Caco-2 (cell line): ENCODE measurements at regions not wholly inside any gene's neighbourhood (a gene's known extent, or its start where the extent isn't known, plus 50 kb on each side); places are given as distances from the start of the nearest gene placed in this dataset.

Source experiments
- BruUV-seq: library from RNA; stranded (reverse); fragments of 400-500 nt; replicated peaks from 2 replicates; lab custom pipeline; 2021; lab: Mats Ljungman, UMichigan
- CTCF ChIA-PET: fragments of 300-600 bp; sonication (Branson Sonifier 250); formaldehyde crosslinking; loops from one replicate; lab custom pipeline; 2022; ENCODE audit warnings: antibody characterized with exemption; lab: Charles Lee
- POLR2A ChIA-PET: fragments of 300-600 bp; sonication (Branson Sonifier 250); formaldehyde crosslinking; loops from one replicate; lab custom pipeline; 2022; ENCODE audit warnings: antibody characterized with exemption; lab: Charles Lee
- DNase-seq, 2 experiments: peaks; one replicate each; pipeline versions ENCODE4 v3.0.0 to v3.0.0-alpha.2; 2020 to 2022
- H3K27me3 ChIP-seq: replicated peaks from 2 replicates; pipeline ENCODE4 v1.6.0; 2011; ENCODE audit warnings: low read length; ENCODE audit not compliant: control insufficient read depth, insufficient read depth
- H3K36me3 ChIP-seq: 2 replicates; pipeline ENCODE4 v1.5.1; 2011; ENCODE audit warnings: low read length; ENCODE audit not compliant: control insufficient read depth, insufficient read depth
- H3K4me1 ChIP-seq: fragments of 250-450 bp; sonication (Bioruptor Pico); 2 replicates; pipeline ENCODE4 v1.5.1; 2020; ENCODE audit warnings: mild to moderate bottlenecking
- H3K4me3 ChIP-seq: 2 replicates; pipeline ENCODE4 v1.5.1; 2011; ENCODE audit warnings: low read depth, mild to moderate bottlenecking, control low read depth, low read length
- H3K9me3 ChIP-seq: fragments of 250-450 bp; sonication (Bioruptor Pico); 2 replicates; pipeline ENCODE4 v1.5.1; 2020; ENCODE audit warnings: mild to moderate bottlenecking, moderate library complexity
- H3K27ac Mint-ChIP-seq: one replicate; pipeline ENCODE4 v1.8.0; 2022; ENCODE audit warnings: mixed read lengths; ENCODE audit not compliant: unreplicated experiment
- H3K27me3 Mint-ChIP-seq: one replicate; pipeline ENCODE4 v1.8.0; 2022; ENCODE audit warnings: mixed read lengths; ENCODE audit not compliant: insufficient read depth, unreplicated experiment
- H3K36me3 Mint-ChIP-seq: one replicate; pipeline ENCODE4 v1.8.0; 2022; ENCODE audit warnings: mild to moderate bottlenecking, mixed read lengths; ENCODE audit not compliant: insufficient read depth, unreplicated experiment
- H3K4me1 Mint-ChIP-seq: one replicate; pipeline ENCODE4 v1.8.0; 2022; ENCODE audit warnings: low read depth, mixed read lengths; ENCODE audit not compliant: unreplicated experiment
- H3K4me3 Mint-ChIP-seq: one replicate; pipeline ENCODE4 v1.8.0; 2022; ENCODE audit warnings: mild to moderate bottlenecking, moderate library complexity, mixed read lengths; ENCODE audit not compliant: unreplicated experiment
- H3K9me3 Mint-ChIP-seq: one replicate; pipeline ENCODE4 v1.8.0; 2022; ENCODE audit warnings: mixed read lengths; ENCODE audit not compliant: unreplicated experiment
- intact Hi-C: fragments of 100-400 bp; cut with micrococcal nuclease; formaldehyde crosslinking; loops from one replicate; pipeline ENCODE4 v1.10.0; 2022; ENCODE audit not compliant: unreplicated experiment
- TF ChIP-seq, protein P1 (sequence below), 2 experiments: fragments of 200-600 bp in 1 of 2; IDR thresholded peaks; 1 replicate in 1 of 2; 2 replicates in 1 of 2; pipeline versions ENCODE4 v1.5.1 to v1.8.0; 2011 to 2022; ENCODE audit warnings: antibody characterized with exemption in 1 of 2, control low read depth in 1 of 2, inconsistent platforms in 1 of 2, low read depth in 1 of 2, low read length in 1 of 2, mild to moderate bottlenecking in 1 of 2, moderate library complexity in 1 of 2; ENCODE audit not compliant: insufficient read depth in 1 of 2, severe bottlenecking in 1 of 2, unreplicated experiment in 1 of 2

DNA sequence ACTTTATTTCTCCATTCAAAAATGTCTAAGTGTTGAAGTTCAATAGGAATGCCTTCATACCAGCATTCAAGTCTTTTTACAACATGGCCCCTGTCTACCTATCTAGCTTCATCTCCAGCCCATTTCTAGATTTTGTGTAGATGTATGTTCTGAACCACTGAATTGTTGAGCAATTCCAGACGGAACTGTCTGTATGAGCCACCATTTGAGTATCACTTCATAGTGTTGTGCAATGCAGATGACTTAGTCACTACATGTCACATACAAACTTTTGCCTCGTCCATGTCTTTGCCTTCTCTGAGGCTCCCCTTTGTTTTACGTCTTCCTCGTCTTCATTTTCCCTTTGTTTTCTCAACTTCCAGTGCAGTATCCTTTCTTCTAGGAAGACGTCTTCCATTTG is 118.1 kb downstream of the INHBA start:
- CTCF ChIA-PET = no interaction called here
- no peak for DNase-seq
- Mint-ChIP-seq H3K27me3 (peaks cover 2% of the 10 kb centered on the region), H3K27ac (no peak overlapping the region), H3K4me1 (no peaks in the 10 kb centered on the region), H3K9me3 (no peaks in the 10 kb centered on the region), H3K4me3 (no peak overlapping the region), H3K36me3 (no peaks in the 10 kb centered on the region)
- Histone ChIP-seq H3K36me3 (no peaks in the 10 kb centered on the region), H3K4me3 (no peak overlapping the region), H3K9me3 (no peaks in the 10 kb centered on the region), H3K4me1 (no peaks in the 10 kb centered on the region), H3K27me3 (no peaks in the 10 kb centered on the region)
- TF ChIP-seq, protein P1, sequence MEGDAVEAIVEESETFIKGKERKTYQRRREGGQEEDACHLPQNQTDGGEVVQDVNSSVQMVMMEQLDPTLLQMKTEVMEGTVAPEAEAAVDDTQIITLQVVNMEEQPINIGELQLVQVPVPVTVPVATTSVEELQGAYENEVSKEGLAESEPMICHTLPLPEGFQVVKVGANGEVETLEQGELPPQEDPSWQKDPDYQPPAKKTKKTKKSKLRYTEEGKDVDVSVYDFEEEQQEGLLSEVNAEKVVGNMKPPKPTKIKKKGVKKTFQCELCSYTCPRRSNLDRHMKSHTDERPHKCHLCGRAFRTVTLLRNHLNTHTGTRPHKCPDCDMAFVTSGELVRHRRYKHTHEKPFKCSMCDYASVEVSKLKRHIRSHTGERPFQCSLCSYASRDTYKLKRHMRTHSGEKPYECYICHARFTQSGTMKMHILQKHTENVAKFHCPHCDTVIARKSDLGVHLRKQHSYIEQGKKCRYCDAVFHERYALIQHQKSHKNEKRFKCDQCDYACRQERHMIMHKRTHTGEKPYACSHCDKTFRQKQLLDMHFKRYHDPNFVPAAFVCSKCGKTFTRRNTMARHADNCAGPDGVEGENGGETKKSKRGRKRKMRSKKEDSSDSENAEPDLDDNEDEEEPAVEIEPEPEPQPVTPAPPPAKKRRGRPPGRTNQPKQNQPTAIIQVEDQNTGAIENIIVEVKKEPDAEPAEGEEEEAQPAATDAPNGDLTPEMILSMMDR (IDR thresholded peaks at IDR 0.05; ENCODE audit: insufficient read depth in 1 of 2, low read depth in 1 of 2, low read length in 1 of 2, severe bottlenecking in 1 of 2, unreplicated experiment in 1 of 2) = no peak
- POLR2A ChIA-PET = no interaction called here
- intact Hi-C loops = no loop called here
- BruUV-seq = no TSS peak

DNA sequence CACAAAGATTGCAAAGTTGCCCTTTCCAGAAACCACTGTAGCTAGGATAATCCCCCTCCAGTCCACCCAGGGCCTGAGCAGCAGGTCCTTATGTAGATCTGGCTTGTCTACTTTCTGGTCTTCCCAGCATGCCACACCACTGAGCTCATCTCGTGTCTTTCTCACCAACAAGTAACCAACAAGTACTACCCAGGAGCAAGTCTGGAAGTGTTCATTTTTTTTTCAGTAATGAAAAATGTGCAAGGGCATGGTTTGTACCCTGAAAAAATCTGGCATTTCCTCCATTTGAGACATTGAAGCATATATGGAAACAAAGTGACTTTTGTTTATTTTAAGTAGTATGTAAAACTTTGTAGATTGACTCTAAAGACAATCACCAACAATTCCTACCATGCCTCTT is 120.8 kb downstream of the INHBA start:
- Mint-ChIP-seq H3K9me3 (no peaks in the 10 kb centered on the region), H3K4me3 (no peak overlapping the region), H3K27ac (no peak overlapping the region), H3K27me3 (no peaks in the 10 kb centered on the region), H3K4me1 (no peaks in the 10 kb centered on the region), H3K36me3 (no peaks in the 10 kb centered on the region)
- TF ChIP-seq, protein P1 (IDR thresholded peaks at IDR 0.05; ENCODE audit: insufficient read depth in 1 of 2, low read depth in 1 of 2, low read length in 1 of 2, severe bottlenecking in 1 of 2, unreplicated experiment in 1 of 2) = no peak
- no peaks in the 10 kb centered on the region for H3K36me3 ChIP-seq
- no peak overlapping the region for H3K4me3 ChIP-seq
- no peaks in the 10 kb centered on the region for H3K27me3 ChIP-seq
- intact Hi-C loops = no loop called here
- H3K4me1 ChIP-seq = no peaks in the 10 kb centered on the region
- no TSS peak for BruUV-seq
- POLR2A ChIA-PET = no interaction called here
- CTCF ChIA-PET = no interaction called here
- no peak for DNase-seq
- no peaks in the 10 kb centered on the region for H3K9me3 ChIP-seq

DNA sequence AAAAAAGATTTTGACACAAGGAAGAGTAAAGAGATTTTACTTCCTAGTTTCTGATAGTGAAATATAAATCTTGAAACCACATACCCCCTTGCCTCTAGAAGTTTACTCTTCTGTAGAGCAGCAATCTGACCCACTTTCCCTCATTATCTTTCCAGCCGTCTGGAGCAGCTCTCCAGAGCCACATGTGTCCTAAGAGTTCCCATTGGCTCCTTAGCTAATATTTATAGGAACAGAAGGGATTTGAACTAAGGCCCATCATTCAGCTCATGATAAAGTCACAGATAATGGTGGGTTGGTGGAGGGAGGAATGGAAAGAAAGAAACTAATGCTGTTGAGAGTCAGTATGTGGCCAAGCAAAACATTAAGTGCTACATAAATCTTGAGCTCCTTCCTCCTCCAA is 121.8 kb downstream of the INHBA start:
- intact Hi-C loops = no loop called here
- DNase-seq = no peak
- ChIA-PET CTCF (interaction anchor here (0.6 kb wide), 1 partner anchor 56 kb away, joined by 3 read pairs; no protein-coding TSS in a partner anchor), POLR2A (no interaction called here)
- Mint-ChIP-seq H3K4me1 (no peaks in the 10 kb centered on the region), H3K27me3 (no peaks in the 10 kb centered on the region), H3K9me3 (no peaks in the 10 kb centered on the region), H3K4me3 (no peak overlapping the region), H3K36me3 (no peaks in the 10 kb centered on the region), H3K27ac (no peak overlapping the region)
- H3K4me1 ChIP-seq = no peaks in the 10 kb centered on the region
- no TSS peak for BruUV-seq
- no peaks in the 10 kb centered on the region for H3K36me3 ChIP-seq
- TF ChIP-seq, protein P1 (IDR thresholded peaks at IDR 0.05; ENCODE audit: insufficient read depth in 1 of 2, low read depth in 1 of 2, low read length in 1 of 2, severe bottlenecking in 1 of 2, unreplicated experiment in 1 of 2) = no peak
- H3K27me3 ChIP-seq = no peaks in the 10 kb centered on the region
- no peaks in the 10 kb centered on the region for H3K9me3 ChIP-seq
- H3K4me3 ChIP-seq = no peak overlapping the region
